HG03520 (cell line): ENCODE measurements at regions not wholly inside any gene's neighbourhood (a gene's known extent, or its start where the extent isn't known, plus 50 kb on each side); places are given as distances from the start of the nearest gene placed in this dataset.

ENCODE experiments used
- ATAC-seq: cut with Tn5 transposase; IDR thresholded peaks from one replicate; pipeline ENCODE4 v1.9.1; 2021; ENCODE audit warnings: mild to moderate bottlenecking, moderate library complexity; ENCODE audit not compliant: unreplicated experiment

DNA sequence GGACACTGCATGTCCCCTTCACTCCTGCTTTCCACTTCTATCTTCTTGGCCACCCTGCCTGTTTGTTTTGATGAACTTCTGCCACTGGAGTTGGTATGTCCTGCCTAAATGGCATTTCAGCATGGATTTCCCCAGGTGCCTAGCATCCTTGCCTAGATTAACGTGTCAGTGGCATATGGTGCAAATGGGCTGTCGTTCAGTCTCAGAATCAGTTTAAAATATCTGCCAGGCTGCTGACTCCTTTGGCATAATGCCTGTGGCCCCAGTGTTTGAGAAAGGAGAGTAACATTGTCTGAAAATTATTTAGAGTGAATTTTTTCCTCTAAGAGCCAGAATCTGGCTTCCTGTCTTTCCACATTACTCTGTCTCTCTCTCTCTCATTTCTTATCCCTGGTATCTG lies 64.9 kb upstream of the BARHL2 start:
- no peak for ATAC-seq

DNA sequence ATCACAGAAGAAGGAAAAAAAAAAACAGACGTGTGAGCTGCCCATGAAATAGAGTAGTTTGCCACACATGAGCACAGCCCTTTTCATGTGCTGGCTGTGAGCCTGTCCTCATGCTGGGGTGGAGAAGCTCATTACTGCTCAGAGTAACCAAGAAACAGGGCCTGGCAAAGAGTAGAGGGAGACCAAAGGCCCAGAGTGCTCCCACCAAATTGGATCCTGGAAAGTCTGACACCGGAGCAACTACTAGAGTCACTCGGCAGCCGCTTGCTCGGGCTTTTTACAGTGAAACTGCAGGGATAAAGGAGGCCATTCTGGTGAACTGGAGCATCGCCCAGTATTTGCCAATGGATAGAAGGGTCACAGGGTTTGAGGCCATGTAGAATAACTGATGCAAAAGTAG lies 64.4 kb upstream of the BARHL2 start:
- no peak for ATAC-seq

DNA sequence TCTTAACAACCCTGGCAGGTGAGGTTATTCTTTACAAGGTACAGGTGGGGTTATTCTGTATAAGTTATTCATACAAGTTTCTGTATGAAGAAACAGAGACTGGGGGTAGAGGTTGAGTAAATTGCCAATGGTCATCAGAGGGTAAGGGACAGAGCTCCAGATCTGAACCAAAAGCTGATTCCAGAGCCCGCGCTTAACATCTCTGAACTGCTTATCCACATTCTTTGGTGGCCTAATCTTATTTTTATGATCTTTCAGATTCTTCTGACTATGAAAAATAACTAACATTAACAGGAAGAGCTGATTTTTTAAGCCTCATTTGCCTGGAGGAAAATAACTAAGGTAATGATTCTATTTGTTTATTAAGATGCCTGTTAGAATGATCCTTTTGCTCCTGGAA lies 63.9 kb upstream of the BARHL2 start:
- no peak for ATAC-seq

DNA sequence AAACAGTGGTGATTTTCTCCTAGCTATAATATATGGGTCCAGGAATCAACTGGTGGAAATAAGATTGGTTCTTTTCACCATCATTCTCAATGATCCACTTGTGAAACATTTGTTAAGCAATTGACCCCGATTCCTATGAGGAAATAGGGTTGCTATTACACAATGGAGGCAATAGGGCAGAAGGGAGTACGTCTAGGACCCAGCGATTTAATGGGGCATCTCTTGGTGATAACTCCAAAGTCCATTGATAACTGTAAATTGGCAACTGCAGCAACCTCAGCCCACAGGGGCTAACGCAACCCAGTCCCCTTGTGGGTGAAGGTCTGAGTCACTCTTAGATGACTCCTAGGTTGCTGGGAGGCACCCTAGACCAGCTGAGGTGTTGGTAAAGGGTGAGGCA lies 62.5 kb upstream of the BARHL2 start:
- no peak for ATAC-seq

DNA sequence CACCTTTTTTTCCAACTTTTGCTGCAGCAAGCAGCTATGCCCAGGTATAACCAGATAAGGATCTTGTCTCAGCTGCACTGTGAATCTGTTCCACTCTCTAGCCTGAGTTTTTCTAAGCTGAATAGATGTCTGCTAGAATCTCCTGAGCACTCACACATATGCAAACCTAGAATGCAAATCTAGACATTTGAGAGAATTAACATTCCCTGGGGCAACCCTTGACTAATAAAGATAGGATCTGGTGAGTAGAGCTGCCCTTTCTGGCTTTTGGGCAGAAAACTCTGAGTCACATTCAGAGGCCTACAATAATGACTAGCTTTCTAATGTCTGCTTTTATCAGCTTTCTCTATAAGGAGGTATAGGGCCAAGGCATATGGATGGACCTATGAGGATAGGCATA lies 61.4 kb upstream of the BARHL2 start:
- no peak for ATAC-seq

DNA sequence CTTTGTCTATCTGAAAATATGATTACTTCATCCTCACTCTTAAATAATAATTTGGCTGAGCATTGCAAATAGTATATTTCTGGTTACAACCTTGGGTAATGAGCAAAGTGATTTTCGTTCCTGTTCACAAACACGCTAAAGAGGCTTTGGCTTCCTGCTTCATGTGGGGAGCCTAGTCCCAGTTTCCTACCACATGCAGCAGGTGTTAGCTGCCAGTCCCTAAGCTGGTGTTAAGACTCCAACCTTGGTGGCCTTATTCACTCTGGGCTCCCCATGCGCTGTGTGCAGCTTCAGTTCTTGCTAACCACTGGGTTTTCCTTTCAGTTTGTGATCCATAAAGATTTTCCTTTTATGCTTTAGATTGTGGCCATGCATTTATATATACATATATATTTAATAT lies 56.7 kb upstream of the BARHL2 start:
- no peak for ATAC-seq

DNA sequence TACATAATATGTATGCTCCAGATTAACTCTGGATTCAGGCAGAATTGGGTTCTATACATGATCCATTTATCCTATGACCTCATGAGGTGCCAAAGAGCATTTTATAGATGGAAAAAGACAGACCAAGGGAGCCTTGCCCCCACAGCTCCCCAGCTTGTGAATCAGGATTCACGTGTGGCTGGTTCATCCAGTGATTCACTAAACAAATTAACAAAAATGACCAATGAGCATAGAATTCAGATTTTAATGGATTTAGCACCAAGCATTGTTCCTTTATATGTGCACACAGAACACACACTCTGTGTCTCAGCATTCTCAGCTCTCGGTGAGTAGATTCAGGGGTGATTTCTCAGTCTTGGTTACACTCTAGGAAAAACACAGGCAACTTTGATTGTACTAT lies 51.7 kb upstream of the BARHL2 start:
- ATAC-seq, result no peak

DNA sequence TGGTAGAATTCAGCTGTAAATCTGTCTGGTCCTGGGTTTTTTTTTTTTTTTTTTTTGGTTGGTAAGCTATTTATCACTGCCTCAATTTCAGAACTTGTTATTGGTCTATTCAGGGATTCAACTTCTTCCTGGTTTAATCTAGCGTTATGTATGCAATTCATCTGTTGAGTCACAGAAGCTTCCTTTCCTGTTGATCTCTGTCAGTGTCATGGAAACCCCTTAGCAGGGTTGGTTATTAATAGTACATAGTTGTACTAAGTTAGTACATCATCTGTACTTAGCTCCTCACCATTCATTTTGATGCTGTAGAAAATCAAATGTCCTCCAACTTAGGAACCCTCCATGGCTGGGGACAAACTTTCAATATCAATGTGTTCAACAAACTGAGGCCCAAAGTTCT lies 51.0 kb upstream of the BARHL2 start:
- ATAC-seq, result no peak
